Thymus (tissue), 11 donors: ENCODE measurements at regions not wholly inside any gene's neighbourhood (a gene's known extent, or its start where the extent isn't known, plus 50 kb on each side); places are given as distances from the start of the nearest gene placed in this dataset.
"Not testable (repeated sequence)": the region's sequence is repeated elsewhere in the genome, so short reads cannot be mapped to it uniquely, and the experiment has no call there.

Experiments used
- DNase-seq, 9 donors: peaks; one replicate each; pipeline ENCODE4 v3.0.0-alpha.2; 2013; ENCODE audit warnings: low spot score in 9 of 9, low read depth in 6 of 9, missing footprints in 1 of 9
- H3K27ac ChIP-seq, 2 donors: one replicate each; pipeline ENCODE4 v1.5.1; 2013; ENCODE audit warnings: control low read depth in 1 of 2, low read depth in 1 of 2, low read length in 1 of 2, mild to moderate bottlenecking in 1 of 2, moderate library complexity in 1 of 2
- H3K27me3 ChIP-seq, 2 donors: one replicate each; pipeline ENCODE4 v1.5.1; 2013; ENCODE audit warnings: low read length in 1 of 2; ENCODE audit not compliant: control insufficient read depth in 2 of 2, insufficient read depth in 1 of 2
- H3K36me3 ChIP-seq, 2 donors: one replicate each; pipeline ENCODE4 v1.5.1; 2013; ENCODE audit warnings: low read length in 1 of 2, mild to moderate bottlenecking in 1 of 2, moderate library complexity in 1 of 2; ENCODE audit not compliant: control insufficient read depth in 2 of 2, insufficient read depth in 2 of 2
- H3K4me1 ChIP-seq, 2 donors: one replicate each; pipeline ENCODE4 v1.5.1; 2013; ENCODE audit warnings: low read length in 2 of 2; ENCODE audit not compliant: control insufficient read depth in 2 of 2, insufficient read depth in 2 of 2
- H3K4me3 ChIP-seq, 2 donors: one replicate each; pipeline ENCODE4 v1.5.1; 2013; ENCODE audit warnings: low read length in 2 of 2, control low read depth in 1 of 2, mild to moderate bottlenecking in 1 of 2
- H3K9me3 ChIP-seq, 2 donors: one replicate each; pipeline ENCODE4 v1.5.1; 2013; ENCODE audit warnings: low read length in 1 of 2, mild to moderate bottlenecking in 1 of 2; ENCODE audit not compliant: control insufficient read depth in 2 of 2, insufficient read depth in 1 of 2
- WGBS: extraction: QIAGEN DNeasy Blood & Tissue Kit; methylation state at CpG from one replicate; pipeline ENCODE4 v1.1.7; 2013; 5-methylcytosine and 5-hydroxymethylcytosine counted together
- donor health status: healthy.

DNA sequence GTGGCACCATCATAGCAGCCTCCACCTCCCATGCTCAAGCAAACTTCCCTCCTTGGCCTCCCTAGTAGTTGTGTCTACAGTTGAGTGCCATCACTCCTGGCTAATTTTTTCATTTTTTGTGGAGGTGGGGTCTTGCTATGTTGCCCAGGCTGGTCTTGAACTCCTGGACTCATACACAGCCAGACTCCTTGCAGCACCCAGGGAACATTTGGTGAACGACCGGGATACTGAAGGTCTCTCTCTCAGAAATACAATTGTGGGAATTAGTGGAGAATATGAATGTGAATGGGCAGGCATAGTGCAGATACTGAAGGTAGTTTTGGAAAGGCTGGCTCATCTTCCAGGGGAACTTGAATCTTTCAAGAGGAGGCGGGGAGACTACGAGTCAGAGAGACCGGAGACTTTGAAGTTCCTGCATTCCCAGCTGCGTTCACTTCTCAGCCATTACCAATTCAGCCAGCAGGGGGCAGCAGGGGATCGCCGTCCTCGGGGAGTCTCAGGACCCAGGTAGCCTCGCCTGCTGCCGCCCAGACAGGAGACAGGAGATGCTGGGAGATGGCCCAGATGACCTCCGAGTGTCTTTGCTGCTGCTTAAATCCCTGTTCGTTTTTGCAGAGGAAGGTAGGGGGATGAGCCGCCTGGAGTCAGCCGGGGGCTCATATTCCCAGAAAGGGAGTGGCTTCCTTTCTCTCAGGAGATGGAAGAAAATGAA is 68.6 kb downstream of the HAPSTR1 start:
- H3K4me3 ChIP-seq: no peak overlapping the region
- no peaks in the 10 kb centered on the region for H3K9me3 ChIP-seq
- H3K4me1 ChIP-seq: no peaks in the 10 kb centered on the region
- H3K36me3 ChIP-seq: no peaks in the 10 kb centered on the region
- DNase-seq: peak in 2 of 9 donors; percentile 37 to 65
- H3K27me3 ChIP-seq: peaks cover 0 to 2% of the 10 kb centered on the region in 2 donors
- WGBS: 16% methylated on average over 15 of the region's 15 CpGs
- no peak overlapping the region for H3K27ac ChIP-seq

GRCh38 chr16:9160551-9160911 is 69.1 kb downstream of the HAPSTR1 start:
- 88% methylated on average over 13 of the region's 13 CpGs for WGBS

GRCh38 chr16:9165681-9166080 is 74.2 kb downstream of the HAPSTR1 start:
- Histone ChIP-seq H3K27ac (no peak overlapping the region), H3K4me3 (no peak overlapping the region), H3K27me3 (no peaks in the 10 kb centered on the region), H3K9me3 (peaks cover 0 to 1% of the 10 kb centered on the region in 2 donors), H3K36me3 (no peaks in the 10 kb centered on the region), H3K4me1 (no peaks in the 10 kb centered on the region)
- DNase-seq: no peak
- 93% methylated on average over 10 of the region's 10 CpGs for WGBS

More at GRCh38 chr16:9160551-9160911, 69.1 kb downstream of the HAPSTR1 start:
- H3K36me3 ChIP-seq: no peaks in the 10 kb centered on the region
- no peak overlapping the region for H3K4me3 ChIP-seq
- H3K4me1 ChIP-seq: no peaks in the 10 kb centered on the region
- H3K27me3 ChIP-seq: no peaks in the 10 kb centered on the region
- no peak for DNase-seq
- no peaks in the 10 kb centered on the region for H3K9me3 ChIP-seq
- no peak overlapping the region for H3K27ac ChIP-seq

DNA sequence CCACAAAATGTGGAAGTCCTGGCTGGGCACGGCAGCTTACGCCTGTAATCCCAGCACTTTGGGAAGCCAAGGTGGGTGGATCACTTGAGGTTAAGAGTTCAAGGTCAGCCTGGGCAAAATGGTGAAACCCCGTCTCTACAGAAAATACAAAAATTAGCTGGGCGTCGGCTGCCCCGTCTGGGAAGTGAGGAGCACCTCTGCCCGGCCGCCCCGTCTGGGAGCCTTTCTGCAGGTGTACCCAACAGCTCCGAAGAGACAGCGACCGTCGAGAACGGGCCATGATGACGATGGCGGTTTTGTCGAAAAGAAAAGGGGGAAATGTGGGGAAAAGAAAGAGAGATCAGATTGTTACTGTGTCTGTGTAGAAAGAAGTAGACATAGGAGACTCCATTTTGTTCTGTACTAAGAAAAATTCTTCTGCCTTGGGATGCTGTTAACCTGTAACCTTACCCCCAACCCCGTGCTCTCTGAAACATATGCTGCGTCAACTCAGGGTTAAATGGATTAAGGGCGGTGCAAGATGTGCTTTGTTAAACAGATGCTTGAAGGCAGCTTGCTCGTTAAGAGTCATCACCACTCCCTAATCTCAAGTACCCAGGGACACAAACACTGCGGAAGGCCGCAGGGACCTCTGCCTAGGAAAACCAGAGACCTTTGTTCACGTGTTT is 75.0 kb downstream of the HAPSTR1 start:
- not testable (repeated sequence) for H3K9me3 ChIP-seq, H3K4me1 ChIP-seq, DNase-seq, H3K4me3 ChIP-seq, H3K36me3 ChIP-seq, H3K27me3 ChIP-seq, H3K27ac ChIP-seq
- 89% methylated on average over 21 of the region's 24 CpGs for WGBS

DNA sequence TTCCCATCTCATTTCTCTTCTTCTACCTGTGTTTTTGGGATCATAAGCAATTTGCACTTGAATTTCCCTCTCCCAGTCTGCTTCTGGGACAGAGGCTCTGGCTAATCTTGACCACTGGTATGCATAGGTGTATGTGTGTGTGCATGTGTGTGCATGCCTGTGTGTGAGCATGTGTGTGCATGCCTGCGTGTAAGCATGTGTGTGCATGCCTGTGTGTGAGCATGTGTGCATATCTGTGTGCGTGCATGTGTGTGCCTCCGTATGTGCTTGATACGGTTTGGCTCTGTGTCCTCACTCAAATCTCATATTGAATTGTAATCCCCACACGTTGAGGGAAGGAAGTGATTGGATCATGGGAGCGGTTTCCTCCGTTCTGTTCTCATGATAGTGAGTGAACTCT is 77.7 kb downstream of the HAPSTR1 start:
- Histone ChIP-seq H3K4me1 (no peaks in the 10 kb centered on the region), H3K4me3 (no peak overlapping the region), H3K27me3 (no peaks in the 10 kb centered on the region), H3K9me3 (peaks cover 0 to 1% of the 10 kb centered on the region in 2 donors), H3K36me3 (no peaks in the 10 kb centered on the region), H3K27ac (no peak overlapping the region)
- no peak for DNase-seq
- WGBS: 84% methylated on average over 7 of the region's 7 CpGs

DNA sequence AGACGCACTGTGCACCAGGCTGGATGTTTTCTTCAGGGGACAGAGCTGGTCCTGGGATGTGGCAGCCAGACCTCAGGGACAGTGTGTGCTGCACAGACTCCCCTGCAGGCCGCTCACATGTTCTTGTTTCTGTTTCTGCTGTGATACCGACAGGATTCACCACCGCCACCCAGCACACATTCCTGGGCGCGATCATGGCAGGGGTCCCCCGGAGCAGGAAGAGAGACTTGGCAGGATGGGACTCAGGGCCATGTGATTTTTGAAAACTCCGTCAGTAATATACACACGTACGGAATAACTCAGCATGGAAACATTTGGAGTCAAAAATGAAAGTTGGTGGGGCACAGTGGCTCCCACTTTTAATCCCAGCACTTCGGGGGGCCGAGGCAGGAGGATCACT is 79.0 kb downstream of the HAPSTR1 start:
- no peak overlapping the region for H3K27ac ChIP-seq
- peaks cover 0 to 1% of the 10 kb centered on the region in 2 donors for H3K9me3 ChIP-seq
- DNase-seq: no peak
- no peak overlapping the region for H3K4me3 ChIP-seq
- no peaks in the 10 kb centered on the region for H3K4me1 ChIP-seq
- H3K36me3 ChIP-seq: no peaks in the 10 kb centered on the region
- H3K27me3 ChIP-seq: no peaks in the 10 kb centered on the region
- 94% methylated on average over 12 of the region's 12 CpGs for WGBS

DNA sequence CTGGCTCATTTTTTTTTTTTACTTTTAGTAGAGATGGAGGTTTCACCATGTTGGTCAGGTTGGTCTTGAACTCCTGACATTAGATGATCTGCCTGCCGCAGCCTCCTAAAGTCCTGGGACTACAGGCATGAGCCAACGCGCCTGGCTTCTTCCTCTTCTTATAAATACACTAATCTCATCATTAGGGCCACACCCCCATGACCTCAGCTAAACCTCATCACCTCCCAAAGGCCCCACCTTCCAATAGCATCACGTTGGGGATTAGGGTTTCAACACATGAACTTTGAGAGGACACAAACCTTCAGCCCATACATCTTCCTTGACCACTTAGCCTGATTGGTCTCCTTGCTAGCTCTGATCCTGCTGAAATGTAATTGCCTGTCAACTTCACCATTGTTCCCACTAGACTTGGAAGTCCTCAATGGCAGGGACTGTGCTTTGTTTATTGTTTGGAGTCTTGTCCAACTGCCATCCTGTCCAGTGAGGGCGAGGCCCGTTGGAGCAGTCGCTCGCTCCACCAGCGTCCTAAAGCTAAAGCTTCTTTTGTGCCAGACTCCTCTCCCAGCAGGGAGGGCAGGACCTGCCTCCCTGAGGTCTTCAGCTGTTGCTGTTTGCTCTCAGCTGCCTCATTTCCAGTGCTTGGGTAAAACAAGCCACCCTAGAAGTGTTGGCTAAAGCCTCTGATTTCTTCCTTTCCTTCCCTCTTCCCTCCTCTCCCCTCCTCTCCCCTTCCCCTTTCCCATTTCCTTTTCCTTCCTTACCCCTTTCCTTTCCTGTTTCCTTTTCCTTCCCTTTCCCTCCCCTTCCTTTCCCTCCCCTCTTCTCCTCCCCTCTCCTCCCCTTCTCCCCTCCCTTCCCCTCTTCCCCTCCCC is 85.3 kb downstream of the HAPSTR1 start:
- H3K36me3 ChIP-seq: no peaks in the 10 kb centered on the region
- no peaks in the 10 kb centered on the region for H3K4me1 ChIP-seq
- DNase-seq: no peak
- H3K4me3 ChIP-seq: no peak overlapping the region
- WGBS: 72% methylated on average over 9 of the region's 9 CpGs
- no peak overlapping the region for H3K27ac ChIP-seq
- no peaks in the 10 kb centered on the region for H3K27me3 ChIP-seq
- no peaks in the 10 kb centered on the region for H3K9me3 ChIP-seq

DNA sequence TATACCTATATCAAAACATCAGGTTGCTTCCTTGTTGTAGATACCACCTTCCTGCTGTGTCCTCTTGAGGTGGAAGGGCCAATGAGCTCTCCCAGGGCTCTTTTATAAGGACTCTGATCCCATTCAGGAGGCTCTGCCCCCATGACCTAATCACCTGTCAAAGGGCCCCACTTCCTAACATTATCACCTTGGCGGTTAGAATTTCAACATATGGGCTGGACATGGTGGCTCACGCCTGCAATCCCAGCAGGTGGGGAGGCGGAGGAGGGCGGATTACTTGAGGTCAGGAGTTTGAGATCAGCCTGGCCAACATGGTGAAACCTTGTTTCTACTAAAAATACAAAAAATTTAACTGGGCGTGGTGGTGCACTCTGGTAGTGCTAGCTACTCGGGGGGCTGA is 86.4 kb downstream of the HAPSTR1 start:
- H3K4me1 ChIP-seq: no peaks in the 10 kb centered on the region
- no peak for DNase-seq
- 86% methylated on average over 6 of the region's 6 CpGs for WGBS
- H3K36me3 ChIP-seq: no peaks in the 10 kb centered on the region
- no peaks in the 10 kb centered on the region for H3K9me3 ChIP-seq
- H3K4me3 ChIP-seq: no peak overlapping the region
- no peaks in the 10 kb centered on the region for H3K27me3 ChIP-seq
- no peak overlapping the region for H3K27ac ChIP-seq
